SH-SY5Y (cell line): ENCODE measurements at regions not wholly inside any gene's neighbourhood (a gene's known extent, or its start where the extent isn't known, plus 50 kb on each side); places are given as distances from the start of the nearest gene placed in this dataset.

ENCODE experiments used
- GATA2 ChIP-seq: IDR thresholded peaks from 2 replicates; pipeline ENCODE4 v1.6.1; 2011; ENCODE audit warnings: mild to moderate bottlenecking, low read depth, low read length
- GATA3 ChIP-seq: IDR thresholded peaks from 2 replicates; pipeline ENCODE4 v1.6.1; 2011; ENCODE audit warnings: low read depth, mild to moderate bottlenecking, low read length, moderate library complexity

DNA sequence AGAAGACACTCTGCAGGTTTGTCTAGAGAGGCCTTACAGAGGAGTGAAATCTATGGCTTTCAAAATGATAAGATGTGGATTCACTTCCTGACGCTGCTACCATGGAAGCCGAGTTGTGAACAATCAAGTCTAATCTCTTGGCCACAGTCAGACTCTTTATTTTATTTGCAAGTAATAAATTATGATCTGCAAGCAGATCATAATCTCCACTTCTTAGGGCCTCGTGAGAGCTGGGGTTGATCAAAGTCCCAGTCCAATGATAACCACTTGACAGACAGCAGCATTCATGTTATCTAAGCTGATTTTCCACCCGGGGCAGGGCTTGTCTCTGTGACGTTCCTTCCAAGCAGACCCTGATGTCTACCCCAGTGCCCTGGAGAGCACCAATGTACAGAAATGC is 776.4 kb upstream of the AUTS2 start:
- peak; percentile 86 for TF ChIP-seq GATA3
- TF ChIP-seq GATA2, result peak; percentile 96
